Stimulated activated CD4-positive, alpha-beta T cell treated with anti-CD3 and anti-CD28 coated beads, TNF-alpha, amount 100 ng/mL, for 24 hours (primary cell): ENCODE measurements at regions not wholly inside any gene's neighbourhood (a gene's known extent, or its start where the extent isn't known, plus 50 kb on each side); places are given as distances from the start of the nearest gene placed in this dataset.

Experiments
- DNase-seq, 3 experiments: peaks; one replicate each; pipeline ENCODE4 v3.0.0-alpha.2; 2020; ENCODE audit warnings: low read depth in 3 of 3

DNA sequence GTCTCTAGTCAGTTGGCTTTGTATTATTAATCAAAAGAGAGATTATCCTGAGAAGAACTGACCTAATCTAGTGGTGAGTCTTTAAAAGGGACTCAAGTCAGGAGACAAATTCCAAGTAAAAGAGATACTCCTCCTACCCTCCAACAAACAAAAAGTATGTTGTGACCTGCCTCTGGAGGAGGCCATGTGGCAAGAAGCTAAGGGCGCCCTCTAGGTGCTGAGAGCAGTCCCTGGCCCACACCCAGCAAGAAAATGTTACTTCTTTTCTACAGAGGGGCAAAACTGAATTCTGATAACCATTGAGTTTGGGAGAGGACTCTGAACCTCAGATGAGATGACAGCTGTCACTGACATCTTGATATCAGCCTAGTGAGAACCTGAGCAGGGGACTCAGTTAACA, 953.6 kb upstream of the AGA start:
- no peak for DNase-seq

DNA sequence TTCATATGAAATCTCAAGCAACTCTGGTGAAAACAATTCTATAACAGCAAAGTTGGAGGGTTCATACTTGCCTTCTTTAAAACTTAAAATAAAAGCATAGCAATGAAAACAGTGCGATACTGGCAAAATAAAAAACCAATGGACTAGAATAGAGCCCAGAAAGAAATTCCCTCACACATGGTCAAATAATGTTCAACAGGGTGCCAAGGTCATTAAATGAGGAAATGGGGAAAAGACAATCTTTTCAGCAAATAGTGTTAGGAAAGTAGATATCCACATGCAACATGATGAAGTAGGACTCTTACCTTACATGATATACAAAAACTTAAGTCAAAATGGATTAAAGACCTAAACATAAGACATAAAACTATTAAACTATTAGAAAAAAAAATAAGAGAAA, 970.2 kb upstream of the AGA start:
- no peak for DNase-seq

DNA sequence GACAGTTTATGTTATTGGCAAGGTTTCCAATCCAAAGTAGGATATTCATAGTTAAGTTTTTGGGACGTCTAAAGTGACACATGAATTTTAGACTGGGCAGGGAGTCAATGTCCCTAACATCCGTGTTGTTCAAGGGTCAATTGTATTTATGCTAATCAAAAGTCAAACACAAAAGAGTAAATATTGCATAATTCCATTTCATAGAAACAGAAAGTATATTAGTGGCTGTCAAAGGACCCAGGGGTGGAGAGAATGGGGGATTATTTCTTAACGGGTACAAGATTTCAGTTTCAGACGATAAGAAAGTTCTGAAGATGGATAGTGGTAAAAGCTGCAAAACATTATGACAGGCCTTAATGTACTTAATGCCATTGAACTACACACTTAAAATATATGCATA, 971.8 kb upstream of the AGA start:
- no peak for DNase-seq

DNA sequence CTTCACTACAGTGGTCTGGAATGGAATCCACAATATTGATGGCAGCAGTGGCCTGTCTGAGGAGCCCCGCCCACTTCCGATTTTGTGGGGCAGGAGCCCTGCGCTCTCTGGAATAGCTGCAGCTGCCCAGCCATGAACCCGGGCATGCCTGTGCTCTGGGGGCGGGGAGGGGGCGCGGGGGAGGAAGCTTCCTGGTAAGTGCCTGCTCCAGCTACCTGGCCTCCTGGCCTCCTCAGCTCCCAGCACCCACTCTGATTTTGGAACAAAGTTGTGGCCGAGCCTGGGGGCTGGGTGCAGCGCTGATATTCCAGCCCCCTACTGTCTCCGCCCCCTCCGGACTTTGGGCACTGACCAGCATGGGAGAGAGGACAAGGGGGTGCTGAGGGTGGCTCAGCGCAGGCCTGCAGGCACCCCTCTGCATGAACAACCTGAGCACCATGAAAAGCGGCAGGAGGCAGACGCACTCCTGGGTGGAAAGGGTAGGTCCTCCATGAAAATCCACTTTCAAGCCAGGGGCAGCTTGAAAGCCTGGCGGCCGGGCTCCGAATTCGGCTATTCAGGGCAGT, 972.7 kb upstream of the AGA start:
- no peak for DNase-seq

DNA sequence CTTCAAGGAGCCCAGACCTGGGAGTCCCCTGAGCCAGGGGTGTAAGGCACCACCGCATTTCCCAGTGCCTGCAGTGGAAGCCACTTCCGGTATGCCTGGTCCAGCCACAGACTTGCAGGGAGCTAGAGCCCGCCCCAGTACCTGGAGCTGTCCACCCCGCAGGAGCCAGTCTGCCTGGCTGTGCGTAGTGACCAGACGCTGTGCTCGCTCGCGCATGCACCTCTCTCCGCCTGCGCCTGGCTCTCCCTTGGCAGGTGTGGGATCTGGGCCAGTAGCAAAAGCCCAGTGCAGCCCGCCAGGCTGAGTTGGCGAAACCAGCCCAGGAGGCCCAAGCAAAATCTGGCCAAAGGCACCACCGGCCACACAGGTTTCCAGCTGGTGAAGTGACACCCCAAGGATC, 973.7 kb upstream of the AGA start:
- no peak for DNase-seq

DNA sequence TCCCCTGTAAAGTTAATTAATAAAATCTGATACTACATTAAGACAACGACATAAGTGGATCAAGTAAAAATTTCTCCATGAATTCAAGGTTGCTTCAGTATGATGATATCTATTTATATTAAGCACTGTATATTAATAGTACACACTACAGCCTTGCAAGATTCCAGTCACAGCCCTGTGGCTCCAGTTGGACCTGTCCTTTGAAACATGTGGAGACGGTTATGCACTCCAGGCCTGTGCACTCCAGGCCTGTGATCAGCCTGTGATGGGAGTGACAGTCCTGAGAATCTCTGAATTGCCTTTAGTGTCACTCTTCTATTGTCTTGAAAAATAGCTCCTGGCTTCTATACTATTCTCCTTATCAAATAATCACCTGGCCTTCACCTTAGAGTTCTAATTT, 981.1 kb upstream of the AGA start:
- no peak for DNase-seq

DNA sequence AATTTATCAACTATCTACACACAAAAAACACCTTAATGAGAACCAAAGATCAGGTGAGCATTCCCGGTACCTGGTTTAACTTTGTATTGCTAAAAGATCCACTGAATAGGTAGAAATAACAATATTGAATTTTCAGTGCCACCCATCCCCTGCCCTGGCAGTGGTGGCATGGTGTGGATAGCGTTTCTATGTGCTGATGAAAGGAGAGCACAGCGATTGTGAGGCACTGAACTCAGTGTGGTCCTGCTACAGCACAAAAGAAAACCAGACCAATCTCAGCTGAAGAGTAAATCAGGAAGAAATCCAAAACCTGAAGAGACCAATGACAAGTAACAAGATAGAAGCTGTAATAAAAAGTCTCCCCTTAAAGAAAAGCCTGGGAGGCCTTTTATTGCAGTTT, 984.6 kb upstream of the AGA start:
- DNase-seq: no peak

DNA sequence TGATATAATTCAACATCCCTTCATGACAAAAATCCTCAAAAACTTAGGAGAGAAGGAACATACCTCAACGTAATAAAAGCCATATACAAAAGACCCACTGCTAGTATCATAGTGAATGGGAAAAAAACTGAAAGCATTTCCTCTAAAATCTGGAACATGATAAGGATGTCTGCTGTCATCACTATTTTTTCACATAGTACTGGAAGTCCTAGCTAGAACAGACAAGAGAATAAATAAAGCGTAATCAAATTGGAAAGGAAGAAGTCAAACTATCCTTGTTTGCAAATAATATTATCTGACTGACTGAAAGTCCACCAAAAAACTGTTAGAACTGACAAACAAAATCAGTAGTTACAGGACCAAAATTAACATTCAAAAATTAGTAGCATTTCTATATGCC, 985.4 kb upstream of the AGA start:
- no peak for DNase-seq

DNA sequence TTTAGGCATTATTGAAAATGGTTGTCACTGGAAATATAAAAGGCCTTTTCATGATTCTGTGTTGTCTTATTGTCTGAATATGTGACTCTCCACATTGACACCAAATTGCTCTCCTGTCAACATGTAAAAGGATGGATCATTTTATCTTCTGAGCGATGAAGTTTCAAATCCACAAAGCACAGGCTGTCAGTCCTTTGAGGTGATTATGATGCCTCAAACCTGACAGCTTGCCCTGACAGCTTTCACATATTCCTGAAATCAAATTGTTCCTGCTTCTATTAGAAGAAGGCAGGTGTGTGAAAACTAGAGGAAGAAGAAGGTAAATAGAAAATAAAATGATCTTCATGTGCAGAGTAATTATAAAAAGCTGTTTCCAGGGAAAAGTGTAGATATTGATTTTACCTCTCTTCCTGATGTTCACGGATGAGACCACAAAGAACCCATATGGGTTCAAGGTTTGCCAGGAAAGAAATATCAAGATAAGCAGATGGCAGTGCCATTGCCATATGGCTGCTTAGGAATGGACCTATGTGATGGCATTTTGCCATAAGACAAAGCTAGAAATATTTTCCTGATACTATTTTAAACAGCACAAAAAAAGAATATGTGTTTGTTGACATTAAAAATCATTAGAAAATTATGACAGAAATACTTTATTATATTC, 1006.3 kb upstream of the AGA start:
- DNase-seq: no peak

DNA sequence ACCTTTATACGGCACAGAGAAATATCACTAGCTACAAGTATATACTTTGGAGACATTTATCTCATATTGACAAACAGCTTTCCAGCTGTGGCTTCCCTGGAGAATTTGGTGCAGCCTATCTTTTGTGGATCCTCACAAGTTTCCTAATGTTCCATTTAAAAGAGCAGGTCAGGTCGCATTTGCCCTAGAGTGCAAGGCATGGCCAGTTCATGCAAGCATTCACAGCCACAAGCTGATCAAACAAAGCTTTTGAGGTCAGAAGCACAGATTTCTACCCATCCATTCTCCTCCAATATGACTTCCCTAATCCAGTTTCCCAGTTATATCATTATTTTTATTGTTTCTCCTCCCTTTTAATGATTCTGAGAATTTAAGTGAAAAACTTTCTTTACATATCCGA, 1008.4 kb upstream of the AGA start:
- no peak for DNase-seq

DNA sequence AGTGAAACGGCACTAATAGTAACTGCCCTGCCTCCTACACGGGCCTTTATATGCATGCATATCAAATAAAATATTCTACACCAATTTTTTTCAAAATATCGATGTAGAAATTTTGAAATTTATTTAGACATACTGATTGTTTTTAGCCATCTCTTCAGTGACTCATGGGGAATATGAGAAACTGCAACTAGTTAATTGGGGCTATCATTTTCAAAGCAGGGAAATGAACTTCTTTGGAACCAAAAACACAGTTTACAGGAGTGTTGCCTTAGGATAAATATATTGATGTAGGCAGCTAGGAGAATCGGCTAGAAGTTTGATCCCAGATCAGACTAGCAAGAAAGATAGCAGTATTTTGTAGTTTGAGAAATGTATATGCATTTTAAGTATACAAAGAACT, 1010.8 kb upstream of the AGA start:
- DNase-seq: no peak

DNA sequence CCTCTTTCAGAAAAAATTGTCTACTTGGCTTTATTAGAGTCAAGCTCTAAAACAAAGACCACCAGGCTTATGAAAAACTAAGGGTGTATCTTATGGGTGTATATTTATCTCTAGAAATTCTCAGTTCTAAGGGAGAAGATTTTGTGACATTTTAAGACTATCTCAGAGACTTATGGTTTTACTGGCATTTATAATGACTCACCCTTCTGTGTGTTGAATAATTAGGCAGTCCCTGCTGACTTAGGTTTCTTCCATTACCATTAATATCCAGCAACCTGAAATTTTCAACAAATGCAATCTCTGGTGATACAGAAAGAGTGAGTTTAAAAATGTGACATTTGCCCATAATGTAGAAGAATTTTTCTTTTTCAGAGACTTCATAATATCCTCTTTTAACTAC, 1015.0 kb upstream of the AGA start:
- DNase-seq: no peak

DNA sequence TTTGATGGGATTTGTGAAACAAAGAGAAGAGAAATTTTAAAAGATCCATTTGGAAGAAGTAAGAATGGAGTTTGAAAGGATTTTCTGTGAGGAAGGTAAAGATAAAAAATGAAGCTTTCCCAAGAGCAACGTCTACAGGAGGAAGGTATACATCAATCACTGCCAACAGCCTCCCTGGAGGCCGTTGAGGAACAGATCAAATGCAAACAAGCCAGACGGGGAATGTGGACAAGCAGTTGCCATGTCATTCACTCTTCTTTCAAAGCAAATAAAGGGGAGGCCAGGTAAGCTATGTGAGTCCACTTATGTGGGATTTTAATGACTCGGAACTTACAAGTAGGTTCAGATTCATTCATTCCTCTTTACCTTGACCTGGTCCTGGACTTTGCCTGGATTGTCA, 1020.5 kb upstream of the AGA start:
- no peak for DNase-seq

DNA sequence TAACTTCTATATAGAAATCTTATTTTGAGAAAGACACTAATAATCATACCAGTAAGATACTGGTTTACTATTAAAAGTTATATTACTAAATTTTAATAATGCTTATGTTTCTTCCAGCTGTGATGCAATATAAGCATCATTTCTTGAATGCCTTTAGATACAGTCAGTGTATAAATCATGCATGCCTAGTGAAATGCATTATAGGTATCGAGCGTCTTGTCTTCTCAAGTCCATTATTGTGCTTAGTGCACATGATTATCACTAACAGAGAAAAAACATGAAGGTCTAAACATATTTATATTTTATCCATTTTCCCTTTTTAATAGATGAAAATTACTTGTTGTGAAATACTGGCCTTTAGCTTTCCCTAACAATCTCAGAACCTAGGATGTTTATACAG, 1021.5 kb upstream of the AGA start:
- no peak for DNase-seq

DNA sequence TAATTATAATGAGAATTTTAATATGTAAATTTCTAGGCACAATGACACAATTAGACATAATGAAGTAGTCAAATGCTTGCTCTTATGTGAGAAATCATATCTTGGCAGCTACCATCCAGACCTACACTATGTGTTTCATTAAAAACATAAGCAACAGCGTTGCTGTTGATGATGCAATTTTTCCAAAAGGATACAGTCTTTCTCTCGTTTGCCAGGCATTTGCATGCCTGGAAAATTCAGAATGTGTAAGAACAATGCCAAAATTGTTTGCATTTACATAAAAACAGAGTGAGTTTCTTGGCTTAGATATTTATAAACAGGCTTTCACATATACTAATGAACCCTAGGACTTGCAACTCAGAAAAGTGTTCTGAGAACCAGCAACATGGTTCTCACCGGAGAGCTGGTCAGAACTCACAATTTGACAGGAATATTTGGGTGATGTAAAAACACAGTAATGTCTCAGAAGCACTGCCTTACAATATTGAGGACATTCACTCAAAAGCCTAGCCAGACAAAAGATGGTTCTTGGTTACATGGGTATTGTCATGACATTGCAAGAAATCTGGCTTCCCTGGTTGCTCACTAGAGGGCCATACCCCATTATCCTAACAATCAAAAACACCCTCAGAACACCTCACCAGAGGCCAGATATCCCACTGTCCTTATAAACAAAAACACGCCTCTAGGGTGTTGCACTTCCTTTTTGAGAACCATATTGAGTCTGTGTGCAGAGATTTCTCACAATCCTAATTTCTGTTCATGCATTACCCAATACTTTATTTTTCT, 1029.0 kb upstream of the AGA start:
- DNase-seq: no peak

DNA sequence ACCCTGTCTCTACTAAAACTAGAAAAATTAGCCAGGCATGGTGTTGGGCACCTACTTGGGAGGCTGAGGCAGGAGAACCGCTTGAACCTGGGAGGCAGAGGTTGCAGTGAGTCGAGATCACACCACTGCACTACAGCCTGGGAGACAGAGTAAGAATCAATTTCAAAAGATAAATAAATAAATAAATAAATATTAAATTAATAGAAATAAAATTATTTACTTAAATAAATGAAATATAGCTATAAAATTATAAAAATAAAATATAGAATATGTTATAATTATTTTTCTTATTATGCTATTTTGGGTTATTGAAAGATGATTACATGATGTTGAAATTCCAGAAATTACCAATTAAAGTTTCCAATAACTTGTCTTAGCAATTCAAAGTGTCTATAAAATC, 1029.8 kb upstream of the AGA start:
- no peak for DNase-seq

DNA sequence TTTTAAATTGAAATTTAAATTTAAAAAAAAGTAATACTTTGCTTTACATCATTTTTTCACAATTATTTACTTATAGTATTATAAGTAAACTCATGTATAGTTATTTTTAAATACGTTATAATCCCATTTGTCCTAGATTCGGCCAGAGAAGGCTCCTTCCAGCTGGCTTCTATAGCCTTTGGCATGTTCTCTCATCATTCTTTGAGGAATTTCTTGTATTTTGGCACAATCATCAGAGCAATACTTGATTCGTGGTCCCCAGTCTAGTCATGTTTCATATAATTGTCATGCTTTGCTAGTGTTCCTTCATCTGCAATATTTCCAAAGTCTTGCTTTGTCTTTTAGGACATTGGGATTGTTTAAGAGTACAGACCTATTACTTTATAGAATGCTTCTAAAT, 1037.9 kb upstream of the AGA start:
- no peak for DNase-seq

DNA sequence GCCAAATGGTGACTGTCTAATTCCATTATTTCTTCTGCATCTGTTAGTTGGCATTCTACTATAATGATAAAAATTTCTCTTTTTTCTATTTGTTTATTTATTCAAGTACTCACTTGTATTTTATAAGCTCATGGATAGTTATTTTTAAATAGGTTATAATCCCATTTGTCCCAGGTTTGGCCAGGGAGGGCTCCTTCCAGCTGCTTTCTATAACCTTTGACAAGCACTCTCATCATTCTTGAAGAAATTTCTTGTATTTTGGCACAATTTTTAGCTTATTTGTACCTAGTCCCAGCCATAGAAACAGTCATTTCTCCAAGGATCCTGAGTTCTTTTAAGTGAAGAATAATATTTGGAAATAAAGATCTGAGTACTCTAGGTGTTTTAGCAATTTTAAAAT, 1038.6 kb upstream of the AGA start:
- DNase-seq: no peak

DNA sequence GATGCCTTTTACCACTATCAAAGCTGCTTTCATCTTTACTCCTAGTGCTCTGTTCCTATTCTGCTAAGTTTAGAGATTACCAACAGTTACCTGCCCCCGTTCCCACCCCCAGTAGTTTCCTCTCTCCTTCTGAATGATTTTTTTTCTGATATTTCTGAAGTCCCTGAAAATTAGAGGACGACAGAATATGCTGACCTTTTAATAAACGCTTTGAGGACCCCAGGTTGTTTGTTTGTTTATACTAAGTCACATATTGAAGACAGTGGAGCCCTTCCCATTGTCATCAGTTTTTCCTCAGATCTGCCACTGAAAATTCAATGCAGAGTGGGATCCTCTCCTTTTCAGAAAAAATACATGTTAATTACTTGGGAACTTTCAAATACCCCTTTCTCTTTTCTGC, 1039.3 kb upstream of the AGA start:
- no peak for DNase-seq

DNA sequence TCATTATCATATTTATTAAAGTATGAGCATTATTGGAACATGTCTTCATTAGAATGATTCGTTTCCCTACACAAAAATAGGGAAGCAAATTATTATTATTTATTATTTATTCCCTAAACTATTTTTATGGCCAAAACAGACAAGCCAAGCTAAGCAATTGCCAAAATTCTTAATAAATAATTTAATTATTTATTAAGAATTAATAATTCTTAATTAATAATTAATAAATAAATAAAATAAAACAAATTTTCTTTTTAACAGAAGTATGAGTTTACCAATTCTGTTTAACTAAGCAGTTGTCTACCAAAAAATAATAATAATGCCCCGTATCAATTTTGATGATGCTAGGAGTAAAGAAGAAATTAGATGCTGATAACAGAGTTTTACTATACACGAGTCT, 1080.8 kb upstream of the AGA start:
- DNase-seq: no peak

DNA sequence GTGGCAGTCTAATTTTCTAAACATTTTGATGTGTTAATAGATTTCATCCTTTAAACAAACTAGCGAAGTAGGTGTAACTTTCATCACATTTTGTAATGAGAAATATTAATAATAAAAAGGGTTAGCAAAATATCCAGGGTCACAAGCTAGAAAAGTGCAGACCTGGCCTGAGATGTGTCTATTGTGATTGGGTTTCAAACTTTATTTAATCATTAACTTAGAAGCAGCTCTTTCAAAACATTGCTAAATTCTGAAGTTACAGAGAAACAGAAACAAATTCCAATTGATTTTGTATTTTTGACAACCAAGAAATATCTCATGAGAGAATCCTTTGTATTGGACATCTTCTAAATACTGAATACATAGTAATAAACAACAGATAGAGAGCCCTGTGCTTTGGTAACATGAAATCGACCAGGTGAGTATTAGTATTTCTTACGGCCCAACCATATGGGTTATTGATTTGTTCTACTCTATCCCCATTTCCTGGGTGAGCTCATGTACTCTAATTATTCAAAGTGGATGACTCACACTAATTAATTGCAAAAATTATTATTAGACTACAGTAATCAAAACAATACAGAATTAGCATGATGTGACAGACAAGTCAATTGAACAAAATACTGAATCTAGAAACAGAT, 1093.8 kb upstream of the AGA start:
- no peak for DNase-seq

DNA sequence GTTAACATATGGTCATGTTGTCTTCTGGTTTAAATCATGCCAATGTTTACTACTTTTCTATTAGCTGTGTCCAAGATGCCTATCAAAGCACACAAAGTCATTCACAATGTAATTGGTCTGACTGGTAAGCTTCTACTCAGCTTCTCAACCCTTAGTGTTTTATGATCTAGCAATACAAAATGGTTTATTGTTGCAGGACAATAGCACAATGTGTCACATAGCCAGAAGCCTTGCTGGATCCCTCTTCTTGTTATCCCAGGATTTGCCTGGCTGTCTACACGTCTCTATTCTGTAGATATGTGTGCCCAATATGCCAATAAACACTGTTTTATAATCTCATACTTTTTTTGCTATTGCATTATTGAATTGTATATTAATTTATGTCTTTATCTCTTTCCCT, 1111.0 kb upstream of the AGA start:
- DNase-seq: no peak

DNA sequence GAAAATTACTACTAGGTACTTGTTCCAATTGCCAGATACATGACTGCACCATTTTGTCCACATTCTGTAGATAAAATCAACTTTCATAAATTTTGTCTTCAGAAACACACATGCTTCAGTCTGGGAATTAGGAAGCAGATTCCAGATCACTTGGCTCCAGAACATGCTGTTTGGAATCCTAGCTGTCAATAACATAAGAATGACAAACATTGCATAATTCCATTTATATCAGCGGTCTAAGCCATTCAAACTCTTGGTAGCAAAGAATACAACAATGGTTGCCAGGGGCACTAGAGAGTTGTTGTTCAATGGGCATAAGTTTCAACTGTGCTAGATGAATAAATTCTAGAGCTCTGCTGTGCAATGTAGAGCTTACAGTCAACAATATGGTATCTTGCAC, 1112.1 kb upstream of the AGA start:
- no peak for DNase-seq
